Spinal cord (tissue), 9 donors: ENCODE measurements at regions not wholly inside any gene's neighbourhood (a gene's known extent, or its start where the extent isn't known, plus 50 kb on each side); places are given as distances from the start of the nearest gene placed in this dataset.

ENCODE experiments used
- DNase-seq, 6 donors: peaks; one replicate each; pipeline versions ENCODE4 v3.0.0 to v3.0.0-alpha.2; 2013 to 2015; ENCODE audit warnings: low spot score in 6 of 6, low read depth in 4 of 6
- H3K27ac ChIP-seq: one replicate; pipeline ENCODE4 v1.5.1; 2013; ENCODE audit warnings: low read depth, low read length, control low read depth
- H3K27me3 ChIP-seq: one replicate; pipeline ENCODE4 v1.6.1; 2013; ENCODE audit warnings: low read length; ENCODE audit not compliant: control insufficient read depth, insufficient read depth
- H3K36me3 ChIP-seq: one replicate; pipeline ENCODE4 v1.6.1; 2013; ENCODE audit warnings: low read length; ENCODE audit not compliant: control insufficient read depth, insufficient read depth
- H3K4me1 ChIP-seq: one replicate; pipeline ENCODE4 v1.6.1; 2013; ENCODE audit warnings: low read length; ENCODE audit not compliant: control insufficient read depth, insufficient read depth
- H3K4me3 ChIP-seq: one replicate; pipeline ENCODE4 v1.5.1; 2013; ENCODE audit warnings: low read depth, low read length, control low read depth
- H3K9me3 ChIP-seq: one replicate; pipeline ENCODE4 v1.6.1; 2013; ENCODE audit warnings: low read length; ENCODE audit not compliant: control insufficient read depth, insufficient read depth
- WGBS: methylation state at CpG from one replicate; pipeline ENCODE4 v1.1.5; 2013; ENCODE audit warnings: missing lambda C conversion rate; ENCODE audit not compliant: insufficient coverage; 5-methylcytosine and 5-hydroxymethylcytosine counted together
- donor health status: healthy.

GRCh38 chr17:77763023-77763422 lies 195.5 kb upstream of the TNRC6C start:
- Histone ChIP-seq H3K9me3 (no peaks in the 10 kb centered on the region), H3K27me3 (peaks cover 2% of the 10 kb centered on the region), H3K4me3 (no peak overlapping the region), H3K4me1 (peaks cover under 1% of the 10 kb centered on the region), H3K27ac (no peak overlapping the region), H3K36me3 (no peaks in the 10 kb centered on the region)
- WGBS, result no CpG with 5 or more reads among the region's 6 CpGs
- DNase-seq, result no peak

- WGBS, result no CpG with 5 or more reads among the region's 5 CpGs
- H3K4me3 ChIP-seq, result no peak overlapping the region
These were observed 194.9 kb upstream of the TNRC6C start for GRCh38 chr17:77763575-77763974.

GRCh38 chr17:77765292-77765691 lies 193.2 kb upstream of the TNRC6C start:
- Histone ChIP-seq H3K27me3 (peaks cover 4% of the 10 kb centered on the region), H3K27ac (no peak overlapping the region), H3K9me3 (no peaks in the 10 kb centered on the region), H3K36me3 (no peaks in the 10 kb centered on the region), H3K4me3 (no peak overlapping the region), H3K4me1 (no peaks in the 10 kb centered on the region)
- DNase-seq, result no peak
- WGBS, result 100% methylated on average over 1 of the region's 1 CpG

More at GRCh38 chr17:77763575-77763974, 194.9 kb upstream of the TNRC6C start:
- no peaks in the 10 kb centered on the region for H3K9me3 ChIP-seq
- H3K4me1 ChIP-seq, result no peaks in the 10 kb centered on the region
- no peaks in the 10 kb centered on the region for H3K36me3 ChIP-seq
- H3K27me3 ChIP-seq, result peaks cover 4% of the 10 kb centered on the region
- no peak for DNase-seq
- no peak overlapping the region for H3K27ac ChIP-seq

GRCh38 chr17:77767148-77767547 lies 191.4 kb upstream of the TNRC6C start:
- no peak for DNase-seq
- no peaks in the 10 kb centered on the region for H3K4me1 ChIP-seq
- no peak overlapping the region for H3K27ac ChIP-seq
- H3K27me3 ChIP-seq, result peaks cover 4% of the 10 kb centered on the region
- no peaks in the 10 kb centered on the region for H3K36me3 ChIP-seq
- H3K9me3 ChIP-seq, result no peaks in the 10 kb centered on the region
- no peak overlapping the region for H3K4me3 ChIP-seq

GRCh38 chr17:77768248-77768852 lies 190.2 kb upstream of the TNRC6C start:
- DNase-seq, result no peak
- H3K4me1 ChIP-seq, result peaks cover 7% of the 10 kb centered on the region
- no peak overlapping the region for H3K4me3 ChIP-seq
- H3K9me3 ChIP-seq, result no peaks in the 10 kb centered on the region
- H3K36me3 ChIP-seq, result no peaks in the 10 kb centered on the region
- H3K27me3 ChIP-seq, result peaks cover 4% of the 10 kb centered on the region
- 76% methylated on average over 7 of the region's 14 CpGs for WGBS
- no peak overlapping the region for H3K27ac ChIP-seq

- Histone ChIP-seq H3K4me3 (no peak overlapping the region), H3K4me1 (peaks cover 7% of the 10 kb centered on the region), H3K9me3 (no peaks in the 10 kb centered on the region), H3K36me3 (no peaks in the 10 kb centered on the region), H3K27ac (no peak overlapping the region), H3K27me3 (peaks cover 3% of the 10 kb centered on the region)
- no peak for DNase-seq
- WGBS, result 77% methylated on average over 7 of the region's 7 CpGs
These were observed 189.3 kb upstream of the TNRC6C start for GRCh38 chr17:77769215-77769614.

- Histone ChIP-seq H3K27ac (no peak overlapping the region), H3K4me1 (peaks cover 7% of the 10 kb centered on the region), H3K27me3 (peaks cover 2% of the 10 kb centered on the region), H3K9me3 (no peaks in the 10 kb centered on the region), H3K36me3 (no peaks in the 10 kb centered on the region), H3K4me3 (no peak overlapping the region)
- DNase-seq, result no peak
- 80% methylated on average over 10 of the region's 11 CpGs for WGBS
These were observed 188.7 kb upstream of the TNRC6C start for GRCh38 chr17:77769762-77770161.

- no peak for DNase-seq
- H3K27me3 ChIP-seq, result peaks cover 2% of the 10 kb centered on the region
- no peaks in the 10 kb centered on the region for H3K36me3 ChIP-seq
- 79% methylated on average over 17 of the region's 17 CpGs for WGBS
- H3K9me3 ChIP-seq, result no peaks in the 10 kb centered on the region
- H3K4me3 ChIP-seq, result no peak overlapping the region
- H3K4me1 ChIP-seq, result peaks cover 7% of the 10 kb centered on the region
- H3K27ac ChIP-seq, result no peak overlapping the region
These were observed 188.0 kb upstream of the TNRC6C start for GRCh38 chr17:77770331-77771105.

GRCh38 chr17:77771145-77771544 lies 187.4 kb upstream of the TNRC6C start:
- H3K4me1 ChIP-seq, result peaks cover 7% of the 10 kb centered on the region
- H3K9me3 ChIP-seq, result no peaks in the 10 kb centered on the region
- H3K27ac ChIP-seq, result no peak overlapping the region
- DNase-seq, result no peak
- 91% methylated on average over 14 of the region's 14 CpGs for WGBS
- no peaks in the 10 kb centered on the region for H3K36me3 ChIP-seq
- H3K4me3 ChIP-seq, result no peak overlapping the region
- peaks cover 2% of the 10 kb centered on the region for H3K27me3 ChIP-seq

GRCh38 chr17:77771587-77771986 lies 186.9 kb upstream of the TNRC6C start:
- Histone ChIP-seq H3K36me3 (no peaks in the 10 kb centered on the region), H3K9me3 (no peaks in the 10 kb centered on the region), H3K4me1 (peaks cover 7% of the 10 kb centered on the region), H3K27me3 (peaks cover 2% of the 10 kb centered on the region), H3K27ac (no peak overlapping the region), H3K4me3 (no peak overlapping the region)
- no peak for DNase-seq
- 90% methylated on average over 9 of the region's 9 CpGs for WGBS
